ENCODE measurements at regions not wholly inside any gene's neighbourhood (a gene's known extent, or its start where the extent isn't known, plus 50 kb on each side); places are given as distances from the start of the nearest gene placed in this dataset.
"Not testable (repeated sequence)": the region's sequence is repeated elsewhere in the genome, so short reads cannot be mapped to it uniquely, and the experiment has no call there.

DNA sequence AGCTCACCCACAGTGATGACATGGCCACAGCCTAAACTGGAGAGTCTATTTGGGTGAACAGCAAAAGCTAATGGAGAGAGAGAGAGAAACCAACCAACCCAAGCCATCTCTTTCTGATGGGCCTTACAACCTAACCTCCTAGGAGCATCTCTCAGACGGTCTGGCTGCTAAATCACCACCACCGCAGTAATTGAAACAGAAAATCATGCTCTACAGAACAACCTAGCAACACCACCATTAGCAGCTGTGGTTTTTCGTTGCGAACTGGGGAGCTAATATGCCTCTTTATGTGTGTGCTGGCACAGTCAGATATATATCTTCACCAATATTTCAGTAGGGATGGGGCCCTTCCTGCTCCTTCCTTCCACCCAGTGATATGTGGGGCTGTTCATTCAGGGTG lies 166.9 kb upstream of the PROK2 start:
- WGBS (ENCODE audit: insufficient coverage), result 42% methylated on average over 2 of the region's 4 CpGs
- H3K36me3 ChIP-seq (ENCODE audit: control insufficient read depth, insufficient read depth, low read length), result no peaks in the 10 kb centered on the region
- H3K27ac ChIP-seq (ENCODE audit: low read depth, low read length), result no peak overlapping the region
- DNase-seq (ENCODE audit: low read depth in 4 of 6, low spot score in 6 of 6), result peak in 1 of 6 donors; percentile 60
- H3K4me3 ChIP-seq (ENCODE audit: low read depth, low read length), result no peak overlapping the region
- H3K9me3 ChIP-seq (ENCODE audit: control insufficient read depth, insufficient read depth, low read length), result no peaks in the 10 kb centered on the region
- no peaks in the 10 kb centered on the region for H3K27me3 ChIP-seq (ENCODE audit: control insufficient read depth, insufficient read depth, low read length)
- peaks cover 15% of the 10 kb centered on the region for H3K4me1 ChIP-seq (ENCODE audit: control insufficient read depth, insufficient read depth, low read length)

DNA sequence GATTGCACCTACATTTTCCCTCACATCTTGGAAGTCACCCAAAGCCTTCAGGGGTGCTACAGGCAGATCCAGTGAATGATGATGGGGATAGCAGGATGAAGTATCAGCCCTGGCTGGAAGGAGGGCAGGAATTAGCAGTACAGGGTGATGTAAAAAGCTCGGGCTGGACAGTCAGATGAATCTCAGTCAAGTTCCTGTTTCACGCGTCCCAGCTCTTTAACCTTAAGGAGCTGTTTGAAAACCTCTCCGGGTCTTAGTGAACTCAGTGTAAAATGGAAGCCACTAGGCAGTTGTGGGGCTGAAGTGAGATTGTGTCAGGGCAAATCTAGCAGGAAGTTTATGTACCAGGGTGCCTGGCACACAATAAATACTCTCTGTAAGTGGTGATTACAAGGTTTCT lies 166.4 kb upstream of the PROK2 start:
- Histone ChIP-seq H3K9me3 (ENCODE audit: control insufficient read depth, insufficient read depth, low read length) (no peaks in the 10 kb centered on the region), H3K27ac (ENCODE audit: low read depth, low read length) (no peak overlapping the region), H3K36me3 (ENCODE audit: control insufficient read depth, insufficient read depth, low read length) (no peaks in the 10 kb centered on the region), H3K4me1 (ENCODE audit: control insufficient read depth, insufficient read depth, low read length) (peaks cover 12% of the 10 kb centered on the region), H3K4me3 (ENCODE audit: low read depth, low read length) (no peak overlapping the region), H3K27me3 (ENCODE audit: control insufficient read depth, insufficient read depth, low read length) (no peaks in the 10 kb centered on the region)
- 92% methylated on average over 3 of the region's 4 CpGs for WGBS (ENCODE audit: insufficient coverage)
- DNase-seq (ENCODE audit: low read depth in 4 of 6, low spot score in 6 of 6), result no peak

DNA sequence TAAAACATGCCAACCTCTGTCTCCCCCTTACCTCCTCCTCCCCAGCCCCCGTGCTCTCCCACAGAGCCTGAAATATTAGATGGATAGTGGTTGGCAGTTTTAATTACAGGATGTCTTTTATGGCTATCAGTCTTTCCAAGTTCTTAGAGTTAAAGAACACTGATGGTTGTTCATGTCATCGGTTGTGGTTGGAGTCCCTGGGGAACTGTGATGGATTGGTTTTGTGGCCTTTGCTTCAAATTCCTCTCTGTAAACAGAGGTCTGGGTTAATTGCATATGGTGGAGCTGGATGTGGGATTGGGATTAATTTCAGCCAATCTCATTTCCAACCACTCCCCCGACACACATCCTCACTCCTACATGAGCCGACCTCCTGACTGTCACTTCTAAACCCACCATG lies 164.5 kb upstream of the PROK2 start:
- DNase-seq (ENCODE audit: low read depth in 4 of 6, low spot score in 6 of 6), result no peak
- no peaks in the 10 kb centered on the region for H3K4me1 ChIP-seq (ENCODE audit: control insufficient read depth, insufficient read depth, low read length)
- H3K4me3 ChIP-seq (ENCODE audit: low read depth, low read length), result no peak overlapping the region
- H3K9me3 ChIP-seq (ENCODE audit: control insufficient read depth, insufficient read depth, low read length), result no peaks in the 10 kb centered on the region
- H3K27ac ChIP-seq (ENCODE audit: low read depth, low read length), result no peak overlapping the region
- no peaks in the 10 kb centered on the region for H3K36me3 ChIP-seq (ENCODE audit: control insufficient read depth, insufficient read depth, low read length)
- 100% methylated on average over 1 of the region's 4 CpGs for WGBS (ENCODE audit: insufficient coverage)
- no peaks in the 10 kb centered on the region for H3K27me3 ChIP-seq (ENCODE audit: control insufficient read depth, insufficient read depth, low read length)

DNA sequence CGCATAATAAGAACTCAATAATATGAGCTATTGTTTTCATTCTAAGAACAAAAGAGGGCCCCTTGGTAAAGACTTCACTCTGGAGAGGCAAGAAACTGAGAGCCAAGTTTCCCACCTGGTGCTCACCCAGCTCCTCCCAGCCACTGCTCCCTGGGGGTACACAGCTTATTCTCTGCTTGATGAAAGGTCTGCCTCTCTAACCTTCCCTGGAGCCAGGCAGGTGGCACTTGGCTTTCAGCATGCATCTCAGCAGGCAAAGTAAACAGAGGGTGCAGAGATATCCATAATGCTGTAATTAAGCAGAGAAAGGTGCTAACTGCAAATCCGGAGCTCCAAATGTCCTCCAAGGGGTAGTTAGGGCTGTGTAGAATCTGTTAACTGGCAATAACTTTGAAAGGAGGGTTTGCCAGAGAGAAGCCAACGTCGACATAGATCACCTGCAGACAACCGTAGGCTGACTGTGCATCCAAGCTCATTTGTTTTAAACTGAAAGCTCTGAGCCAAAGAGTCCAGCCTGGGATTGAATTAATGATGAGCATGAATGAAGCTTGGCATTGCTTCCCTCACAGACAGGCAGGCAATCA lies 159.6 kb upstream of the PROK2 start:
- peak in 3 of 6 donors; percentile 19 to 90 (median 49) for DNase-seq (ENCODE audit: low read depth in 4 of 6, low spot score in 6 of 6)
- H3K4me3 ChIP-seq (ENCODE audit: low read depth, low read length), result no peak overlapping the region
- no peaks in the 10 kb centered on the region for H3K9me3 ChIP-seq (ENCODE audit: control insufficient read depth, insufficient read depth, low read length)
- H3K27ac ChIP-seq (ENCODE audit: low read depth, low read length), result no peak overlapping the region
- H3K27me3 ChIP-seq (ENCODE audit: control insufficient read depth, insufficient read depth, low read length), result no peaks in the 10 kb centered on the region
- 17% methylated on average over 4 of the region's 5 CpGs for WGBS (ENCODE audit: insufficient coverage)
- H3K4me1 ChIP-seq (ENCODE audit: control insufficient read depth, insufficient read depth, low read length), result no peaks in the 10 kb centered on the region
- H3K36me3 ChIP-seq (ENCODE audit: control insufficient read depth, insufficient read depth, low read length), result no peaks in the 10 kb centered on the region

DNA sequence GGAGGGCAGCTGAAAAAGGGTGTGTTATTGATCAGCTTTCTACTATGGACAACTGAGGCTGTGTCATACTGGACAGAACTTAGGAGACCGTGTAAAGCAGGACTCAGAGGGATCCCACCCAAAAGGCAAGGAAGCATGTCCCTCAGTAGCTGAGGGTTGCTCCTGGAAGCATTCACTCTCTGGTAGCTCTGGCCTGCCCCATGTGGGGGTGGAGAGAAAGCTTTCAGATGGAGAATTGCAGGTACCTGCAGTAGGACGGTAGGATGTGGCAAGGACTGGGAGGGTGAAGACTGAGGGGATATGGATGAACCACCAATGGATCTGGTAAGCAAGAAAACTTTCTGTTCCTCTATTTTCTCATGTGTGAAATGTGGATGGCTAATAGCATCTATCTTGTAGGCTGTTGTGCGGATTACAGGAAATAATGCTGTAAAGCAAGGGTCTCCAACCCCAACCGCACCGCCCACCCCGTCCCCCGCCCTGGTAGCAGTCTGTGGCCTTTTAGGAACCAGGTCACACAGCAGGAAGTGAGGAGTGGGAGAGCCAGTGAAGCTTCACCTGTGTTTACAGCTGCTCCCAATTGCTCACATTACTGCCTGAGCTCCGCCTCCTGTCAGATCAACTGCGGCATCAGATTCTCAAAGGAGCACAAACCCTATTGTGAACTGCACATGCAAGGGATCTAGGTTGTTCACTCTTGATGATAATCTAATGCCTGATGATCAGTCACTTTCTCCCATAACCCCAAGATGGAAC lies 157.7 kb upstream of the PROK2 start:
- no peak for DNase-seq (ENCODE audit: low read depth in 4 of 6, low spot score in 6 of 6)
- no peak overlapping the region for H3K4me3 ChIP-seq (ENCODE audit: low read depth, low read length)
- no peaks in the 10 kb centered on the region for H3K9me3 ChIP-seq (ENCODE audit: control insufficient read depth, insufficient read depth, low read length)
- WGBS (ENCODE audit: insufficient coverage), result 71% methylated on average over 6 of the region's 9 CpGs
- H3K36me3 ChIP-seq (ENCODE audit: control insufficient read depth, insufficient read depth, low read length), result no peaks in the 10 kb centered on the region
- H3K4me1 ChIP-seq (ENCODE audit: control insufficient read depth, insufficient read depth, low read length), result no peaks in the 10 kb centered on the region
- no peak overlapping the region for H3K27ac ChIP-seq (ENCODE audit: low read depth, low read length)
- H3K27me3 ChIP-seq (ENCODE audit: control insufficient read depth, insufficient read depth, low read length), result no peaks in the 10 kb centered on the region

DNA sequence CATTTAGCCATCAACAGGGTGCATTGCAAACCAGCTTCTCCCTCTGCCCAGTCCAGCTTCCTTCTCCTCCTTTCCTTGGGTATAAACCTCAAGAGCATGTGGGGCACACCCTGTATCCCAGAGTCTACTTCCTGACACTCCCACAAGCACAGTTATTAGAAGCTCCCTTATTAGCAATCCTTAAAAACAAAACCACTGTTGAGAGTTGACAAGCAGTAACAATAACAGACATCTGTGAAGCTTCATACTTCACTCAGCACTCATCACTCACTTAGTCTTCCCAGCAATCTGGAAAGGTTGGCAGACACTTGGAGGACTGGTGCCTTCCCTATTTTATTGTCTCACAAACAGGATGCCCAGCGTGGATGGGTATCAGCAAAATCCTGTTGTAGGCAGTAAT lies 155.5 kb upstream of the PROK2 start:
- no peak overlapping the region for H3K27ac ChIP-seq (ENCODE audit: low read depth, low read length)
- no peaks in the 10 kb centered on the region for H3K36me3 ChIP-seq (ENCODE audit: control insufficient read depth, insufficient read depth, low read length)
- 80% methylated on average over 1 of the region's 1 CpG for WGBS (ENCODE audit: insufficient coverage)
- H3K4me1 ChIP-seq (ENCODE audit: control insufficient read depth, insufficient read depth, low read length), result no peaks in the 10 kb centered on the region
- H3K9me3 ChIP-seq (ENCODE audit: control insufficient read depth, insufficient read depth, low read length), result no peaks in the 10 kb centered on the region
- no peak for DNase-seq (ENCODE audit: low read depth in 4 of 6, low spot score in 6 of 6)
- no peak overlapping the region for H3K4me3 ChIP-seq (ENCODE audit: low read depth, low read length)
- no peaks in the 10 kb centered on the region for H3K27me3 ChIP-seq (ENCODE audit: control insufficient read depth, insufficient read depth, low read length)

DNA sequence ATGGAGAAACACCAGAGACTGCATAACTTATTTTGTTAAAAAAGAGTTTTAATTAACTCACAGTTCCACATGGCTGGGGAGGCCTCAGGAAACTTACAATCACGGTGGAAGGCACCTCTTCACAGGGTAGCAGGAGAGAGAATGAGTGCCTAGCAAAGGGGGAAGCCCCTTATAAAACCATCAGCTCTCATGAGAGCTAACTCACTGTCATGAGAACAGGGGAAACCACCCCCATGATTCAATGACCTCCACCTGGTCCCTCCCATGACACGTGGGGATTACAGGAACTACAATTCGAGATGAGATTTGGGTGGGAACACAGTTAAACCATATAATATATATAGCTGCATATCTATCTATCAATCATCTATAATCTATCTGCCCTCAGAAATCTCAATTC lies 153.1 kb upstream of the PROK2 start:
- DNase-seq (ENCODE audit: low read depth in 4 of 6, low spot score in 6 of 6); H3K27me3 ChIP-seq (ENCODE audit: control insufficient read depth, insufficient read depth, low read length); H3K36me3 ChIP-seq (ENCODE audit: control insufficient read depth, insufficient read depth, low read length); H3K27ac ChIP-seq (ENCODE audit: low read depth, low read length); H3K4me1 ChIP-seq (ENCODE audit: control insufficient read depth, insufficient read depth, low read length); H3K9me3 ChIP-seq (ENCODE audit: control insufficient read depth, insufficient read depth, low read length); H3K4me3 ChIP-seq (ENCODE audit: low read depth, low read length): not testable (repeated sequence)
- whole genome bisulfite sequencing (ENCODE audit: insufficient coverage), result no CpG with 5 or more reads among the region's 3 CpGs

DNA sequence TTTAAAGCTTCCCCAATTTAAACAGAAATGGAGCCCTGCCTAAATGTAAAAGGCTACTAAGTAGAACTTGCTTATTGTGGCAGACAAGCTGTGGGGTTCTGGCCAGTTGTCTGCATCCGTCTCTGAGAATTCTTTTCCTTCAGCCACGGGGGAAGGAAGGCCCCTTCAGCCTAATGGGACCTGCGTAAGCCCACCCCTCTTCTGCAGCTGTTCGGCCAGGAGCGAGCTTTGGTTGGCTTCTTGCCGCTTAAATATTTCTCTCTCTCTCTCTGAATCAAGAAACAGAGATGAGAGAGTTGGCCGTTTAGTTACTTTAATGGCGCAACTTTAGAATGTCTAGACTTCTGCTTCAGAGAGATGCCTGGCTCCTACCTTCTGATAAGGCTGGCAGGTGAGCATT lies 151.7 kb upstream of the PROK2 start:
- H3K27ac ChIP-seq (ENCODE audit: low read depth, low read length), result no peak overlapping the region
- H3K36me3 ChIP-seq (ENCODE audit: control insufficient read depth, insufficient read depth, low read length), result no peaks in the 10 kb centered on the region
- no peaks in the 10 kb centered on the region for H3K4me1 ChIP-seq (ENCODE audit: control insufficient read depth, insufficient read depth, low read length)
- H3K4me3 ChIP-seq (ENCODE audit: low read depth, low read length), result no peak overlapping the region
- 72% methylated on average over 2 of the region's 8 CpGs for WGBS (ENCODE audit: insufficient coverage)
- no peak for DNase-seq (ENCODE audit: low read depth in 4 of 6, low spot score in 6 of 6)
- no peaks in the 10 kb centered on the region for H3K27me3 ChIP-seq (ENCODE audit: control insufficient read depth, insufficient read depth, low read length)
- H3K9me3 ChIP-seq (ENCODE audit: control insufficient read depth, insufficient read depth, low read length), result no peaks in the 10 kb centered on the region

DNA sequence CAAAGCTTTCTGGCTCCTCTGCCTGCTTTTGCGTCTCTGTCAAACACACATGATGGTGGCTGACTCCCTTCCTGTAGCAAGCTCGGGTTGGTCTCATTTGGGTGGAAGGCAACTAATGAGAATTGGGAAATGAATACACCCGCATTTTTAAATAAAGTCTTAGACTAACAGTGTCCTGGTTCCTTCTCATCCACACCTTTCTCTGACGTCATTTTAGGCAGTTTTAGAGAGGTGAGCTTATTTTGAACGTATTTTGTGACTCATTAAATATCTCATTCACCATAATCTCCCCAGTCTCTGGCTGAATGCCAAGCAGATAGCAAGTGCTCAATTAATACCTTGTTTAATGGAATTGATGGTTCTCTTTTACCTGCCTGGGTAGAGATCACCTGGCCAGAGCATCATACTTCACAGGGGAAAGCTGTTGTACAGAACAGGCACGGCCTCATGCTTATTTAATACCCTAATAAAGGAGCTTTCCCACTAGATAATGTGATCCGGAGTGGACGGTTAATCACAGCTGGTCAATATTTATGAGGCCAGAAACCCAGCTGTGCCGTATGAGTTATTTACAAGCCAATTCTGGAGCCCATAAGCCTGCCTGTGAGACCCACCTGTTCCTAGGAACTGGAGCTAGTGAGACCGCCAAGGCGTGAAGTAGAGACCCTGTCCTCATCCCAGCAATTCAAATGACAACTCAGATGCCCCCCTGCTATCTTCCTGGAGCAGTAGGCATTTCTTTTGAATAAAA lies 149.7 kb upstream of the PROK2 start:
- H3K9me3 ChIP-seq (ENCODE audit: control insufficient read depth, insufficient read depth, low read length), result no peaks in the 10 kb centered on the region
- H3K4me3 ChIP-seq (ENCODE audit: low read depth, low read length), result no peak overlapping the region
- 88% methylated on average over 6 of the region's 11 CpGs for WGBS (ENCODE audit: insufficient coverage)
- no peaks in the 10 kb centered on the region for H3K27me3 ChIP-seq (ENCODE audit: control insufficient read depth, insufficient read depth, low read length)
- no peaks in the 10 kb centered on the region for H3K4me1 ChIP-seq (ENCODE audit: control insufficient read depth, insufficient read depth, low read length)
- peak in 1 of 6 donors; percentile 55 for DNase-seq (ENCODE audit: low read depth in 4 of 6, low spot score in 6 of 6)
- no peaks in the 10 kb centered on the region for H3K36me3 ChIP-seq (ENCODE audit: control insufficient read depth, insufficient read depth, low read length)
- no peak overlapping the region for H3K27ac ChIP-seq (ENCODE audit: low read depth, low read length)
